A549 (cell line): ENCODE measurements at regions not wholly inside any gene's neighbourhood (a gene's known extent, or its start where the extent isn't known, plus 50 kb on each side); places are given as distances from the start of the nearest gene placed in this dataset.

Experiments
- ATAC-seq, 2 experiments: fragments of 200-7000 bp in 1 of 2; fragments of >200 bp in 1 of 2; cut with Nextera tagmentation in 1 of 2; cut with Tn5 transposase in 1 of 2; 3 replicates each; pipeline versions ENCODE4 v1.8.0 to v1.9.1; 2018 to 2020; ENCODE audit warnings: mild to moderate bottlenecking in 1 of 2, moderate library complexity in 1 of 2
- CTCF ChIA-PET: fragments of 300-600 bp; sonication (Branson Sonifier 250); formaldehyde crosslinking; extraction: SDS; loops from one replicate; lab custom pipeline; 2021; ENCODE audit warnings: antibody characterized with exemption, inconsistent platforms; lab: Yijun Ruan, JAX
- POLR2A ChIA-PET: fragments of 350-600 bp; formaldehyde crosslinking; extraction: SDS; loops from one replicate; lab custom pipeline; 2021; ENCODE audit warnings: antibody characterized with exemption, inconsistent platforms; lab: Yijun Ruan, JAX
- DNase-seq, 2 experiments: peaks; one replicate each; pipeline versions ENCODE4 v3.0.0 to v3.0.0-alpha.2; 2011 to 2016; ENCODE audit warnings: low read depth in 1 of 2, low spot score in 1 of 2
- FAIRE-seq: peaks from 2 replicates; lab custom pipeline; 2011; peaks lifted over from hg19 to GRCh38; lab: Jason Lieb, UNC
- H3K27ac ChIP-seq, 2 experiments: fragments of >200 bp; sonication (Bioruptor Twin); formaldehyde crosslinking; 3 replicates each; pipeline ENCODE4 v1.5.1; 2016 to 2017
- H3K4me1 ChIP-seq: fragments of >200 bp; sonication (Bioruptor Twin); formaldehyde crosslinking; 3 replicates; pipeline ENCODE4 v1.6.1; 2016
- H3K4me2 ChIP-seq: fragments of >200 bp; sonication (Bioruptor Twin); formaldehyde crosslinking; 3 replicates; pipeline ENCODE4 v1.6.1; 2016
- H3K4me3 ChIP-seq: fragments of >200 bp; sonication (Bioruptor Twin); formaldehyde crosslinking; 3 replicates; pipeline ENCODE4 v1.5.1; 2016
- H3K9me3 ChIP-seq: fragments of >200 bp; sonication (Bioruptor Twin); formaldehyde crosslinking; 3 replicates; pipeline ENCODE4 v1.6.1; 2016
- CHD2 ChIP-seq: fragments of 150-350 bp; IDR thresholded peaks from 2 replicates; pipeline ENCODE4 v1.6.1; 2014; ENCODE audit warnings: low read length; ENCODE audit not compliant: partially characterized antibody
- CHD4 ChIP-seq: fragments of 200-600 bp; sonication (generic); IDR thresholded peaks from 2 replicates; pipeline ENCODE4 v1.6.1; 2016; ENCODE audit warnings: antibody characterized with exemption, mild to moderate bottlenecking, borderline replicate concordance
- EHF ChIP-seq: fragments of 250-450 bp; sonication (Bioruptor Pico); IDR thresholded peaks from 2 replicates; pipeline ENCODE4 v1.5.0; 2020; ENCODE audit warnings: mild to moderate bottlenecking
- EHMT2 ChIP-seq: fragments of 200-600 bp; sonication (generic); IDR thresholded peaks from 2 replicates; pipeline ENCODE4 v1.6.1; 2016; ENCODE audit warnings: antibody characterized with exemption, low read depth, mild to moderate bottlenecking, moderate library complexity
- ELK1 ChIP-seq: fragments of 150-350 bp; IDR thresholded peaks from 2 replicates; pipeline ENCODE4 v1.6.1; 2014; ENCODE audit warnings: low read depth, mild to moderate bottlenecking, low read length
- EP300 ChIP-seq, 2 experiments: fragments of >200 bp; sonication (Bioruptor Twin); formaldehyde crosslinking; IDR thresholded peaks; 2 replicates in 1 of 2; 3 replicates in 1 of 2; pipeline ENCODE4 v1.6.1; 2016 to 2017
- ESRRA ChIP-seq: fragments of 150-350 bp; IDR thresholded peaks from 2 replicates; pipeline ENCODE4 v1.6.1; 2014; ENCODE audit warnings: mild to moderate bottlenecking, low read length, borderline replicate concordance
- FOSB ChIP-seq: fragments of 250-450 bp; sonication (Bioruptor Pico); IDR thresholded peaks from 2 replicates; pipeline ENCODE4 v1.5.0; 2020; ENCODE audit warnings: mild to moderate bottlenecking, moderate library complexity
- FOXS1 ChIP-seq: fragments of 250-450 bp; sonication (Bioruptor Pico); IDR thresholded peaks from 2 replicates; pipeline ENCODE4 v1.5.0; 2020; ENCODE audit warnings: mild to moderate bottlenecking, moderate library complexity
- GATA3 ChIP-seq: IDR thresholded peaks from 2 replicates; pipeline ENCODE4 v1.6.1; 2012; ENCODE audit warnings: borderline replicate concordance
- HES2 ChIP-seq: fragments of >200 bp; sonication (Bioruptor Twin); formaldehyde crosslinking; IDR thresholded peaks from 2 replicates; pipeline ENCODE4 v1.6.1; 2016
- HOXA7 ChIP-seq: fragments of 250-450 bp; sonication (Bioruptor Pico); IDR thresholded peaks from 2 replicates; pipeline ENCODE4 v1.5.0; 2020; ENCODE audit warnings: mild to moderate bottlenecking, moderate library complexity
- HOXB13 ChIP-seq: fragments of 250-450 bp; sonication (Bioruptor Pico); IDR thresholded peaks from 2 replicates; pipeline ENCODE4 v1.5.0; 2020; ENCODE audit warnings: low read depth, mild to moderate bottlenecking, moderate library complexity
- HOXB5 ChIP-seq: fragments of 250-450 bp; sonication (Bioruptor Pico); IDR thresholded peaks from 2 replicates; pipeline ENCODE4 v1.5.0; 2020; ENCODE audit warnings: mild to moderate bottlenecking, moderate library complexity
- JUN ChIP-seq, 2 experiments: fragments of >200 bp; sonication (Bioruptor Twin); formaldehyde crosslinking; IDR thresholded peaks; 2 replicates in 1 of 2; 3 replicates in 1 of 2; pipeline ENCODE4 v1.6.1; 2016 to 2017
- KDM1A ChIP-seq: fragments of 200-600 bp; sonication (generic); IDR thresholded peaks from 2 replicates; pipeline ENCODE4 v1.6.1; 2016; ENCODE audit warnings: low read depth, mild to moderate bottlenecking
- KDM5A ChIP-seq: fragments of 200-600 bp; sonication (generic); IDR thresholded peaks from 2 replicates; pipeline ENCODE4 v1.6.1; 2016; ENCODE audit warnings: antibody characterized with exemption, mild to moderate bottlenecking
- MAZ ChIP-seq: fragments of 150-350 bp; IDR thresholded peaks from 2 replicates; pipeline ENCODE4 v1.6.1; 2014; ENCODE audit warnings: antibody characterized with exemption, low read depth, low read length, borderline replicate concordance
- MYC ChIP-seq: IDR thresholded peaks from 2 replicates; pipeline ENCODE4 v1.6.1; 2012; ENCODE audit warnings: mild to moderate bottlenecking, inconsistent platforms, low read length, improper control_type of control experiment, borderline replicate concordance
- NFE2L2 ChIP-seq: fragments of 150-350 bp; conservative IDR thresholded peaks from 2 replicates; pipeline ENCODE4 v1.6.1; 2014; ENCODE audit warnings: low read length
- PBX3 ChIP-seq: IDR thresholded peaks from 2 replicates; pipeline ENCODE4 v1.6.1; 2012
- POLR2A ChIP-seq: IDR thresholded peaks from 2 replicates; pipeline ENCODE4 v1.6.1; 2012; ENCODE audit warnings: mild to moderate bottlenecking, low read length
- RAD21 ChIP-seq, 2 experiments: fragments of >200 bp in 1 of 2; sonication (Bioruptor Twin) in 1 of 2; formaldehyde crosslinking in 1 of 2; IDR thresholded peaks in 1 of 2; conservative IDR thresholded peaks in 1 of 2; 2 replicates in 1 of 2; 3 replicates in 1 of 2; pipeline ENCODE4 v1.6.1; 2012 to 2018; ENCODE audit warnings: inconsistent platforms in 1 of 2
- RCOR1 ChIP-seq: fragments of 150-350 bp; IDR thresholded peaks from 2 replicates; pipeline ENCODE4 v1.6.1; 2014; ENCODE audit warnings: antibody characterized with exemption, low read length, low read depth
- REST ChIP-seq: fragments of 200-600 bp; sonication (generic); IDR thresholded peaks from 2 replicates; pipeline ENCODE4 v1.6.1; 2016; ENCODE audit warnings: antibody characterized with exemption, mild to moderate bottlenecking, moderate library complexity
- SMC3 ChIP-seq: fragments of >200 bp; sonication (Bioruptor Twin); formaldehyde crosslinking; IDR thresholded peaks from 3 replicates; pipeline ENCODE4 v1.6.1; 2018; ENCODE audit warnings: inconsistent platforms
- TFCP2L1 ChIP-seq: fragments of 250-450 bp; sonication (Bioruptor Pico); IDR thresholded peaks from 2 replicates; pipeline ENCODE4 v1.5.0; 2021; ENCODE audit warnings: mild to moderate bottlenecking
- TP53 ChIP-seq: fragments of 250-450 bp; sonication (Bioruptor Pico); IDR thresholded peaks from 2 replicates; pipeline ENCODE4 v1.5.0; 2021; ENCODE audit warnings: mild to moderate bottlenecking, moderate library complexity
- ZFP36 ChIP-seq: fragments of 450-650 bp; IDR thresholded peaks from 2 replicates; pipeline ENCODE4 v1.6.1; 2014; ENCODE audit warnings: borderline replicate concordance; ENCODE audit not compliant: partially characterized antibody
- WGBS: methylation state at CpG from one replicate; pipeline ENCODE4 v1.1.6; 2017; ENCODE audit errors: missing lambda C conversion rate; 5-methylcytosine and 5-hydroxymethylcytosine counted together

GRCh38 chr5:142455856-142456255, 131.0 kb upstream of the SPRY4 start:
- POLR2A ChIA-PET, result no interaction called here
- TF ChIP-seq CHD2 (no peak), ESRRA (no peak), PBX3 (no peak), EHMT2 (no peak), CHD4 (no peak), POLR2A (no peak), ELK1 (no peak), TFCP2L1 (CRISPR knock-in tag) (no peak), NFE2L2 (no peak), EP300 (IDR thresholded peaks at IDR 0.05) (no peak), MAZ (no peak), SMC3 (no peak), HES2 (no peak), TP53 (CRISPR knock-in tag) (no peak), RAD21 (conservative IDR thresholded peaks at IDR 0.05 in 1 of 2, IDR thresholded peaks at IDR 0.05 in 1 of 2) (no peak), GATA3 (no peak), EHF (CRISPR knock-in tag) (no peak)
- CTCF ChIA-PET, result interaction anchor here (1.6 kb wide), 1 partner anchor 11 kb away, joined by 4 read pairs; no protein-coding TSS in a partner anchor
- Histone ChIP-seq H3K4me3 (no peak overlapping the region), H3K4me2 (no peak overlapping the region), H3K9me3 (no peaks in the 10 kb centered on the region), H3K27ac (no peak overlapping the region), H3K4me1 (no peaks in the 10 kb centered on the region)
- ATAC-seq, result no peak
- FAIRE-seq, result no peak
- WGBS, result 53% methylated on average over 2 of the region's 2 CpGs
- no peak for DNase-seq

- FAIRE-seq (no peak), DNase-seq (no peak), ATAC-seq (no peak)
- Histone ChIP-seq H3K4me3 (no peak overlapping the region), H3K27ac (no peak overlapping the region), H3K4me1 (no peaks in the 10 kb centered on the region), H3K9me3 (peaks cover 6% of the 10 kb centered on the region; the same call in 2 of the 3 replicates), H3K4me2 (no peak overlapping the region)
- POLR2A ChIA-PET, result no interaction called here
- TF ChIP-seq TP53 (CRISPR knock-in tag) (no peak), HOXB5 (no peak), KDM5A (no peak), HOXA7 (no peak), RCOR1 (no peak), MYC (no peak), EHMT2 (no peak)
- WGBS, result 85% methylated on average over 7 of the region's 7 CpGs
- CTCF ChIA-PET, result interaction anchor here (1.1 kb wide), 1 partner anchor 762 kb away, joined by 3 read pairs; no protein-coding TSS in a partner anchor
Observed at GRCh38 chr5:142453932-142454331, 129.1 kb upstream of the SPRY4 start.

GRCh38 chr5:142450419-142450818, 125.6 kb upstream of the SPRY4 start:
- TF ChIP-seq JUN (IDR thresholded peaks at IDR 0.05) (no peak), KDM1A (no peak), CHD4 (no peak), ELK1 (no peak), FOSB (CRISPR knock-in tag) (no peak), ZFP36 (no peak), FOXS1 (CRISPR knock-in tag) (no peak), GATA3 (no peak), REST (no peak), NFE2L2 (no peak), HOXB13 (CRISPR knock-in tag) (no peak)
- H3K27ac ChIP-seq, result no peak overlapping the region
- peaks cover 13% of the 10 kb centered on the region for H3K4me1 ChIP-seq
- ChIA-PET CTCF (no interaction called here), POLR2A (no interaction called here)
- H3K9me3 ChIP-seq, result peaks cover 6% of the 10 kb centered on the region
- FAIRE-seq (no peak), ATAC-seq (no peak), DNase-seq (no peak)
- H3K4me2 ChIP-seq, result no peak overlapping the region
- no peak overlapping the region for H3K4me3 ChIP-seq
